Posterior cingulate gyrus (tissue), 11 donors: ENCODE measurements at regions not wholly inside any gene's neighbourhood (a gene's known extent, or its start where the extent isn't known, plus 50 kb on each side); places are given as distances from the start of the nearest gene placed in this dataset.
"Not testable (repeated sequence)": the region's sequence is repeated elsewhere in the genome, so short reads cannot be mapped to it uniquely, and the experiment has no call there.

Source experiments
- DNase-seq, 10 donors: peaks; one replicate each; pipeline versions ENCODE4 v3.0.0 to v3.0.0-alpha.2; 2020 to 2021; ENCODE audit warnings: mixed read lengths in 3 of 10
- intact Hi-C: fragments of 100-400 bp; cut with DNase I; formaldehyde crosslinking; loops from one replicate; pipeline ENCODE4 v1.15.1; 2023

- no peak for DNase-seq
- intact Hi-C loops = no loop called here
Measured at GRCh38 chr20:53803492-53804155, 210.0 kb upstream of the ZNF217 start.

GRCh38 chr20:53801609-53802370 lies 208.2 kb upstream of the ZNF217 start:
- intact Hi-C loops = no loop called here

GRCh38 chr20:53800883-53801604 lies 207.4 kb upstream of the ZNF217 start:
- no peak for DNase-seq
- intact Hi-C loops = no loop called here

More at GRCh38 chr20:53801609-53802370, 208.2 kb upstream of the ZNF217 start:
- DNase-seq = no peak

- no peak for DNase-seq
- intact Hi-C loops = no loop called here
Measured at GRCh38 chr20:53800418-53800817, 206.8 kb upstream of the ZNF217 start.

- DNase-seq = peak in 1 of 10 donors; percentile 18
- intact Hi-C loops = no loop called here
Measured at GRCh38 chr20:53797085-53797484, 203.4 kb upstream of the ZNF217 start.

GRCh38 chr20:53795170-53795569 lies 201.5 kb upstream of the ZNF217 start:
- intact Hi-C loops = no loop called here
- DNase-seq = no peak

- intact Hi-C loops = no loop called here
- peak in 1 of 10 donors; percentile 13 for DNase-seq
Measured at GRCh38 chr20:53794529-53795115, 201.0 kb upstream of the ZNF217 start.

GRCh38 chr20:53793783-53794383 lies 200.2 kb upstream of the ZNF217 start:
- intact Hi-C loops = no loop called here
- DNase-seq = no peak

- DNase-seq = peak in 1 of 10 donors; percentile 29
- intact Hi-C loops = no loop called here
Measured at GRCh38 chr20:53792946-53793536, 199.4 kb upstream of the ZNF217 start.

- DNase-seq = no peak
- intact Hi-C loops = no loop called here
Measured at GRCh38 chr20:53789989-53790675, 196.5 kb upstream of the ZNF217 start.

GRCh38 chr20:53788253-53789022 lies 194.8 kb upstream of the ZNF217 start:
- no peak for DNase-seq
- intact Hi-C loops = no loop called here

- peak in 1 of 10 donors; percentile 34 for DNase-seq
- intact Hi-C loops = not testable (repeated sequence)
Measured at GRCh38 chr20:53787491-53787931, 193.9 kb upstream of the ZNF217 start.

GRCh38 chr20:53786445-53787267 lies 193.0 kb upstream of the ZNF217 start:
- intact Hi-C loops = no loop called here
- DNase-seq = no peak

- DNase-seq = no peak
- intact Hi-C loops = no loop called here
Measured at GRCh38 chr20:53786071-53786444, 192.4 kb upstream of the ZNF217 start.

- DNase-seq = no peak
- intact Hi-C loops = no loop called here
Measured at GRCh38 chr20:53785320-53785719, 191.7 kb upstream of the ZNF217 start.

GRCh38 chr20:53783768-53784167 lies 190.1 kb upstream of the ZNF217 start:
- intact Hi-C loops = no loop called here
- DNase-seq = no peak

- intact Hi-C loops = no loop called here
- no peak for DNase-seq
Measured at GRCh38 chr20:53782612-53783246, 189.1 kb upstream of the ZNF217 start.
